ENCODE measurements at regions not wholly inside any gene's neighbourhood (a gene's known extent, or its start where the extent isn't known, plus 50 kb on each side); places are given as distances from the start of the nearest gene placed in this dataset.

- no peaks in the 10 kb centered on the region for H3K4me1 ChIP-seq (replicated peaks in 1 of 2)
- peak in 6 of 7 donors; percentile 34 to 61 (median 43) for DNase-seq
- TF ChIP-seq, protein P1, sequence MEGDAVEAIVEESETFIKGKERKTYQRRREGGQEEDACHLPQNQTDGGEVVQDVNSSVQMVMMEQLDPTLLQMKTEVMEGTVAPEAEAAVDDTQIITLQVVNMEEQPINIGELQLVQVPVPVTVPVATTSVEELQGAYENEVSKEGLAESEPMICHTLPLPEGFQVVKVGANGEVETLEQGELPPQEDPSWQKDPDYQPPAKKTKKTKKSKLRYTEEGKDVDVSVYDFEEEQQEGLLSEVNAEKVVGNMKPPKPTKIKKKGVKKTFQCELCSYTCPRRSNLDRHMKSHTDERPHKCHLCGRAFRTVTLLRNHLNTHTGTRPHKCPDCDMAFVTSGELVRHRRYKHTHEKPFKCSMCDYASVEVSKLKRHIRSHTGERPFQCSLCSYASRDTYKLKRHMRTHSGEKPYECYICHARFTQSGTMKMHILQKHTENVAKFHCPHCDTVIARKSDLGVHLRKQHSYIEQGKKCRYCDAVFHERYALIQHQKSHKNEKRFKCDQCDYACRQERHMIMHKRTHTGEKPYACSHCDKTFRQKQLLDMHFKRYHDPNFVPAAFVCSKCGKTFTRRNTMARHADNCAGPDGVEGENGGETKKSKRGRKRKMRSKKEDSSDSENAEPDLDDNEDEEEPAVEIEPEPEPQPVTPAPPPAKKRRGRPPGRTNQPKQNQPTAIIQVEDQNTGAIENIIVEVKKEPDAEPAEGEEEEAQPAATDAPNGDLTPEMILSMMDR (IDR thresholded peaks at IDR 0.05): no peak
- no peak for TF ChIP-seq POLR2A (IDR thresholded peaks at IDR 0.05)
- WGBS, 4 donors: 55 to 64% (median 58%) methylated on average over 8 of the region's 8 CpGs
- no peaks in the 10 kb centered on the region for H3K27me3 ChIP-seq
- no peaks in the 10 kb centered on the region for H3K9me3 ChIP-seq (replicated peaks in 1 of 3)
- intact Hi-C loops (cut with DNase I): no loop called here
- H3K36me3 ChIP-seq (replicated peaks in 1 of 2): no peaks in the 10 kb centered on the region
- H3K27ac ChIP-seq: peak overlapping the region in 2 of 5 donors; percentile 48 to 72
- H3K4me3 ChIP-seq: no peak overlapping the region
These were observed 66.9 kb upstream of the SLC25A13 start for GRCh38 chr7:96388620-96389383.

GRCh38 chr7:96388166-96388565, 66.3 kb upstream of the SLC25A13 start:
- Histone ChIP-seq H3K4me1 (replicated peaks in 1 of 2) (no peaks in the 10 kb centered on the region), H3K36me3 (replicated peaks in 1 of 2) (no peaks in the 10 kb centered on the region), H3K9me3 (replicated peaks in 1 of 3) (no peaks in the 10 kb centered on the region), H3K27me3 (no peaks in the 10 kb centered on the region), H3K27ac (peak overlapping the region in 2 of 5 donors; percentile 48 to 72), H3K4me3 (no peak overlapping the region)
- DNase-seq: no peak
- TF ChIP-seq, protein P1 (IDR thresholded peaks at IDR 0.05): no peak
- no peak for TF ChIP-seq POLR2A (IDR thresholded peaks at IDR 0.05)
- 6 to 21% (median 8%) methylated on average over 2 of the region's 2 CpGs for WGBS, 4 donors
- intact Hi-C loops (cut with DNase I): no loop called here

- no peaks in the 10 kb centered on the region for H3K4me1 ChIP-seq (replicated peaks in 1 of 2)
- intact Hi-C loops (cut with DNase I): no loop called here
- no peaks in the 10 kb centered on the region for H3K27me3 ChIP-seq
- 63 to 80% (median 68%) methylated on average over 3 to 5 of the region's 5 CpGs for WGBS, 4 donors
- no peak overlapping the region for H3K27ac ChIP-seq
- H3K4me3 ChIP-seq: no peak overlapping the region
- TF ChIP-seq, protein P1 (IDR thresholded peaks at IDR 0.05): no peak
- TF ChIP-seq POLR2A (IDR thresholded peaks at IDR 0.05): no peak
- no peaks in the 10 kb centered on the region for H3K36me3 ChIP-seq (replicated peaks in 1 of 2)
- no peaks in the 10 kb centered on the region for H3K9me3 ChIP-seq (replicated peaks in 1 of 3)
- DNase-seq: no peak
These were observed 58.2 kb upstream of the SLC25A13 start for GRCh38 chr7:96380111-96380512.

- no peaks in the 10 kb centered on the region for H3K4me1 ChIP-seq (replicated peaks in 1 of 2)
- H3K9me3 ChIP-seq (replicated peaks in 1 of 3): no peaks in the 10 kb centered on the region
- no peak for TF ChIP-seq POLR2A (IDR thresholded peaks at IDR 0.05)
- TF ChIP-seq, protein P1 (IDR thresholded peaks at IDR 0.05): no peak
- H3K4me3 ChIP-seq: no peak overlapping the region
- peaks cover 4% of the 10 kb centered on the region for H3K27me3 ChIP-seq
- H3K27ac ChIP-seq: no peak overlapping the region
- DNase-seq: no peak
- H3K36me3 ChIP-seq (replicated peaks in 1 of 2): no peaks in the 10 kb centered on the region
- intact Hi-C loops (cut with DNase I): no loop called here
These were observed 55.5 kb upstream of the SLC25A13 start for GRCh38 chr7:96377399-96377798.

Small RNA genes lying in the stretch of these regions (small RNA-seq; reads per million reads assigned to genes)
- gene RNU7-188P: 0 reads per million in 2 donors
